Testis (tissue), 2 donors: ENCODE measurements at regions not wholly inside any gene's neighbourhood (a gene's known extent, or its start where the extent isn't known, plus 50 kb on each side); places are given as distances from the start of the nearest gene placed in this dataset.

Experiments used
- CTCF ChIP-seq, 3 experiments: fragments of 450-650 bp in 2 of 3; fragments of 200-600 bp in 1 of 3; sonication (generic) in 1 of 3; IDR thresholded peaks; one replicate each; pipeline ENCODE4 v1.5.1; 2016 to 2019; ENCODE audit warnings: antibody characterized with exemption in 3 of 3, mild to moderate bottlenecking in 2 of 3, moderate library complexity in 1 of 3
- POLR2A ChIP-seq: fragments of 450-650 bp; IDR thresholded peaks from one replicate; pipeline ENCODE4 v1.6.1; 2017; ENCODE audit warnings: antibody characterized with exemption, mild to moderate bottlenecking, moderate library complexity

GRCh38 chr12:20055856-20056255 lies 312.5 kb upstream of the PDE3A start:
- TF ChIP-seq CTCF (IDR thresholded peaks at IDR 0.05) (no peak), POLR2A (no peak)
